GM18498 (cell line): ENCODE measurements at regions not wholly inside any gene's neighbourhood (a gene's known extent, or its start where the extent isn't known, plus 50 kb on each side); places are given as distances from the start of the nearest gene placed in this dataset.

Experiments used
- ATAC-seq: cut with Tn5 transposase; IDR thresholded peaks from one replicate; pipeline ENCODE4 v1.9.1; 2021; ENCODE audit warnings: mild to moderate bottlenecking, moderate library complexity; ENCODE audit not compliant: unreplicated experiment

GRCh38 chr2:140064243-140064642, 1284.1 kb upstream of the NXPH2 start:
- no peak for ATAC-seq

- ATAC-seq: no peak
Observed at GRCh38 chr2:140063356-140063755, 1283.2 kb upstream of the NXPH2 start.

GRCh38 chr2:140061240-140061639, 1281.0 kb upstream of the NXPH2 start:
- ATAC-seq: no peak

- no peak for ATAC-seq
Observed at GRCh38 chr2:140057928-140058327, 1277.7 kb upstream of the NXPH2 start.

- no peak for ATAC-seq
Observed at GRCh38 chr2:140041811-140042210, 1261.6 kb upstream of the NXPH2 start.

GRCh38 chr2:140041239-140041638, 1261.0 kb upstream of the NXPH2 start:
- no peak for ATAC-seq

GRCh38 chr2:140033638-140034037, 1253.4 kb upstream of the NXPH2 start:
- no peak for ATAC-seq

GRCh38 chr2:140027966-140028365, 1247.8 kb upstream of the NXPH2 start:
- no peak for ATAC-seq

- ATAC-seq: no peak
Observed at GRCh38 chr2:140027320-140027719, 1247.1 kb upstream of the NXPH2 start.

- ATAC-seq: no peak
Observed at GRCh38 chr2:140023291-140023690, 1243.1 kb upstream of the NXPH2 start.

- no peak for ATAC-seq
Observed at GRCh38 chr2:140018541-140018940, 1238.4 kb upstream of the NXPH2 start.

GRCh38 chr2:140014204-140014546, 1234.0 kb upstream of the NXPH2 start:
- ATAC-seq: no peak

- no peak for ATAC-seq
Observed at GRCh38 chr2:140013545-140014203, 1233.5 kb upstream of the NXPH2 start.

GRCh38 chr2:140011287-140011686, 1231.1 kb upstream of the NXPH2 start:
- ATAC-seq: no peak

- no peak for ATAC-seq
Observed at GRCh38 chr2:140002110-140002509, 1221.9 kb upstream of the NXPH2 start.

GRCh38 chr2:139992711-139993345, 1212.6 kb upstream of the NXPH2 start:
- no peak for ATAC-seq

- no peak for ATAC-seq
Observed at GRCh38 chr2:139992078-139992477, 1211.9 kb upstream of the NXPH2 start.

- no peak for ATAC-seq
Observed at GRCh38 chr2:139990646-139991335, 1210.6 kb upstream of the NXPH2 start.

- ATAC-seq: no peak
Observed at GRCh38 chr2:139969323-139969722, 1189.1 kb upstream of the NXPH2 start.

- ATAC-seq: no peak
Observed at GRCh38 chr2:139968588-139968987, 1188.4 kb upstream of the NXPH2 start.

GRCh38 chr2:139967665-139968064, 1187.5 kb upstream of the NXPH2 start:
- no peak for ATAC-seq

- no peak for ATAC-seq
Observed at GRCh38 chr2:139964721-139965440, 1184.7 kb upstream of the NXPH2 start.
